Suprapubic skin (tissue), 4 donors: ENCODE measurements at regions not wholly inside any gene's neighbourhood (a gene's known extent, or its start where the extent isn't known, plus 50 kb on each side); places are given as distances from the start of the nearest gene placed in this dataset.

Experiments
- DNase-seq, 2 donors: peaks; one replicate each; pipeline ENCODE4 v3.0.0-alpha.2; 2019; ENCODE audit warnings: low spot score in 2 of 2
- H3K27ac ChIP-seq: fragments of 200-600 bp; sonication (generic); one replicate; pipeline ENCODE4 v1.5.1; 2019
- H3K27me3 ChIP-seq: fragments of 200-600 bp; sonication (generic); one replicate; pipeline ENCODE4 v1.5.1; 2019
- H3K36me3 ChIP-seq: fragments of 200-600 bp; sonication (generic); one replicate; pipeline ENCODE4 v1.5.1; 2019
- H3K4me1 ChIP-seq: fragments of 200-600 bp; sonication (generic); one replicate; pipeline ENCODE4 v1.5.1; 2019
- H3K4me3 ChIP-seq: fragments of 200-600 bp; sonication (generic); one replicate; pipeline ENCODE4 v1.5.1; 2019; ENCODE audit warnings: mild to moderate bottlenecking
- H3K9me3 ChIP-seq: fragments of 200-600 bp; sonication (generic); one replicate; pipeline ENCODE4 v1.5.1; 2019
- CTCF ChIP-seq, 2 donors: fragments of 200-600 bp in 1 of 2; fragments of 450-650 bp in 1 of 2; sonication (generic) in 1 of 2; IDR thresholded peaks; one replicate each; pipeline ENCODE4 v1.5.1; 2016 to 2019; ENCODE audit warnings: antibody characterized with exemption in 2 of 2, mild to moderate bottlenecking in 1 of 2, moderate library complexity in 1 of 2
- EP300 ChIP-seq: sonication (generic); formaldehyde crosslinking; IDR thresholded peaks from one replicate; pipeline ENCODE4 v1.6.1; 2017; ENCODE audit warnings: antibody characterized with exemption
- POLR2A ChIP-seq, 2 donors: fragments of 450-650 bp; IDR thresholded peaks; one replicate each; pipeline ENCODE4 v1.6.1; 2017; ENCODE audit warnings: antibody characterized with exemption in 2 of 2, mild to moderate bottlenecking in 2 of 2, moderate library complexity in 2 of 2
- POLR2AphosphoS5 ChIP-seq, 3 donors: sonication (generic); formaldehyde crosslinking; IDR thresholded peaks; one replicate each; pipeline ENCODE4 v1.6.1; 2017; ENCODE audit warnings: antibody characterized with exemption in 3 of 3
- WGBS: methylation state at CpG from one replicate; pipeline ENCODE4 v1.1.5; 2018; 5-methylcytosine and 5-hydroxymethylcytosine counted together

GRCh38 chr6:67606906-67607828 is 1027.9 kb upstream of the ADGRB3 start:
- no peaks in the 10 kb centered on the region for H3K9me3 ChIP-seq
- no peaks in the 10 kb centered on the region for H3K27me3 ChIP-seq
- no peak for DNase-seq
- no peak overlapping the region for H3K27ac ChIP-seq
- no peaks in the 10 kb centered on the region for H3K4me1 ChIP-seq
- no peak overlapping the region for H3K4me3 ChIP-seq
- TF ChIP-seq POLR2A (IDR thresholded peaks at IDR 0.05) (no peak), EP300 (no peak), POLR2AphosphoS5 (IDR thresholded peaks at IDR 0.05) (no peak), CTCF (IDR thresholded peaks at IDR 0.05) (no peak)
- no peaks in the 10 kb centered on the region for H3K36me3 ChIP-seq
- 42% methylated on average over 5 of the region's 5 CpGs for WGBS

- Histone ChIP-seq H3K9me3 (peaks cover 5% of the 10 kb centered on the region), H3K36me3 (no peaks in the 10 kb centered on the region), H3K27ac (no peak overlapping the region), H3K4me1 (no peaks in the 10 kb centered on the region), H3K4me3 (no peak overlapping the region), H3K27me3 (no peaks in the 10 kb centered on the region)
- 86% methylated on average over 1 of the region's 1 CpG for WGBS
- no peak for TF ChIP-seq POLR2AphosphoS5 (IDR thresholded peaks at IDR 0.05)
- no peak for TF ChIP-seq EP300
- no peak for TF ChIP-seq POLR2A (IDR thresholded peaks at IDR 0.05)
- TF ChIP-seq CTCF (IDR thresholded peaks at IDR 0.05) = no peak
- DNase-seq = no peak
Observed at GRCh38 chr6:67594366-67594765, 1040.7 kb upstream of the ADGRB3 start.

- DNase-seq = no peak
- no peaks in the 10 kb centered on the region for H3K36me3 ChIP-seq
- H3K9me3 ChIP-seq = peaks cover 5% of the 10 kb centered on the region
- H3K27me3 ChIP-seq = no peaks in the 10 kb centered on the region
- no peak overlapping the region for H3K27ac ChIP-seq
- no peak overlapping the region for H3K4me3 ChIP-seq
- no peaks in the 10 kb centered on the region for H3K4me1 ChIP-seq
- TF ChIP-seq POLR2AphosphoS5 (IDR thresholded peaks at IDR 0.05) (no peak), EP300 (no peak), POLR2A (IDR thresholded peaks at IDR 0.05) (no peak), CTCF (IDR thresholded peaks at IDR 0.05) (no peak)
Observed at GRCh38 chr6:67593247-67593646, 1041.8 kb upstream of the ADGRB3 start.

DNA sequence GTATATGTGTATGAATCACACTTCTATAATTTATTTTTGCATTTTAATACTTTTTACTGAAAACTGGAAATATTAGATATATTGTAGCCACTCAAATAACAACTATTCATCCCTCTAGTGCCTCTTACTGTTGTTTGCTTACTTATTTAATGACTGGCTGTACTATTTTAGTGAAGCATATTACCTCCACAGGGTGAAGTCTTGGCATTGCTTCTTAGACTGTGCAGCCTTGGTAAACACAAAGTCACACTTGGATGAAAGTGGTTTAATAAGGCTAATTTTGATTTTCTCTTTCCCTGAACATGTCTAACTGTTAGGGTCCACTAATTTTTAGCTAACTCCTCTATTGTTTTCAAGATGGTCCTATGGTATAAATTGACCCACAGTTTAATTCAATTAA is 1043.2 kb upstream of the ADGRB3 start:
- no peaks in the 10 kb centered on the region for H3K4me1 ChIP-seq
- TF ChIP-seq POLR2AphosphoS5 (IDR thresholded peaks at IDR 0.05) = no peak
- TF ChIP-seq POLR2A (IDR thresholded peaks at IDR 0.05) = no peak
- no peak for TF ChIP-seq EP300
- TF ChIP-seq CTCF (IDR thresholded peaks at IDR 0.05) = no peak
- DNase-seq = no peak

GRCh38 chr6:67567842-67568241 is 1067.2 kb upstream of the ADGRB3 start:
- Histone ChIP-seq H3K27ac (no peak overlapping the region), H3K4me1 (no peaks in the 10 kb centered on the region), H3K4me3 (no peak overlapping the region), H3K9me3 (no peaks in the 10 kb centered on the region), H3K27me3 (no peaks in the 10 kb centered on the region), H3K36me3 (no peaks in the 10 kb centered on the region)
- TF ChIP-seq EP300 = no peak
- no peak for TF ChIP-seq POLR2A (IDR thresholded peaks at IDR 0.05)
- no peak for TF ChIP-seq CTCF (IDR thresholded peaks at IDR 0.05)
- 90% methylated on average over 1 of the region's 1 CpG for WGBS
- no peak for DNase-seq

More for the DNA sequence above, 1043.2 kb upstream of the ADGRB3 start:
- Histone ChIP-seq H3K9me3 (peaks cover 5% of the 10 kb centered on the region), H3K4me3 (no peak overlapping the region), H3K27me3 (no peaks in the 10 kb centered on the region), H3K36me3 (no peaks in the 10 kb centered on the region), H3K27ac (no peak overlapping the region)
